Tibial artery (tissue), 4 donors: ENCODE measurements at regions not wholly inside any gene's neighbourhood (a gene's known extent, or its start where the extent isn't known, plus 50 kb on each side); places are given as distances from the start of the nearest gene placed in this dataset.

Experiments
- DNase-seq, 2 donors: peaks; one replicate each; pipeline ENCODE4 v3.0.0-alpha.2; 2019
- H3K27ac ChIP-seq, 2 donors: fragments of 200-600 bp; sonication (generic) in 1 of 2; 1 replicate in 1 of 2; 2 replicates in 1 of 2; pipeline ENCODE4 v1.5.1; 2018 to 2019; ENCODE audit warnings: mild to moderate bottlenecking in 1 of 2
- H3K27me3 ChIP-seq, 2 donors: fragments of 200-600 bp; sonication (generic) in 1 of 2; one replicate each; pipeline versions ENCODE4 v1.5.1 to v1.6.0; 2016 to 2019
- H3K36me3 ChIP-seq, 3 donors: fragments of 200-600 bp; sonication (generic) in 2 of 3; one replicate each; pipeline ENCODE4 v1.5.1; 2016 to 2019; ENCODE audit warnings: mild to moderate bottlenecking in 2 of 3
- H3K4me1 ChIP-seq, 4 donors: fragments of 200-600 bp; sonication (generic) in 2 of 4; 1 replicate in 3 of 4; 2 replicates in 1 of 4; pipeline ENCODE4 v1.5.1; 2016 to 2019
- H3K4me3 ChIP-seq, 2 donors: fragments of 200-600 bp; sonication (generic) in 1 of 2; 1 replicate in 1 of 2; 2 replicates in 1 of 2; pipeline ENCODE4 v1.5.1; 2018 to 2019; ENCODE audit warnings: mild to moderate bottlenecking in 2 of 2
- H3K9me3 ChIP-seq, 3 donors: fragments of 200-600 bp; sonication (generic) in 1 of 3; one replicate each; pipeline ENCODE4 v1.5.1; 2016 to 2019
- CTCF ChIP-seq, 2 experiments: fragments of 200-600 bp in 1 of 2; fragments of 450-650 bp in 1 of 2; IDR thresholded peaks; one replicate each; pipeline ENCODE4 v1.5.1; 2017 to 2019; ENCODE audit warnings: antibody characterized with exemption in 2 of 2, mild to moderate bottlenecking in 1 of 2, moderate library complexity in 1 of 2
- intact Hi-C: fragments of 100-400 bp; cut with DNase I; formaldehyde crosslinking; loops from one replicate; pipeline ENCODE4 v1.15.0; 2023; ENCODE audit warnings: low total_unique reads

GRCh38 chr12:13375583-13376345 lies 179.2 kb downstream of the EMP1 start:
- TF ChIP-seq CTCF (IDR thresholded peaks at IDR 0.05): no peak
- H3K4me1 ChIP-seq: no peaks in the 10 kb centered on the region
- H3K27me3 ChIP-seq: no peaks in the 10 kb centered on the region
- no peak overlapping the region for H3K27ac ChIP-seq
- H3K4me3 ChIP-seq: no peak overlapping the region
- no peak for DNase-seq
- intact Hi-C loops: no loop called here
- H3K36me3 ChIP-seq: no peaks in the 10 kb centered on the region
- no peaks in the 10 kb centered on the region for H3K9me3 ChIP-seq

- H3K27me3 ChIP-seq: no peaks in the 10 kb centered on the region
- no peak for DNase-seq
- H3K4me3 ChIP-seq: no peak overlapping the region
- H3K36me3 ChIP-seq: no peaks in the 10 kb centered on the region
- no peak overlapping the region for H3K27ac ChIP-seq
- TF ChIP-seq CTCF (IDR thresholded peaks at IDR 0.05): no peak
- intact Hi-C loops: no loop called here
- H3K4me1 ChIP-seq: no peaks in the 10 kb centered on the region
- H3K9me3 ChIP-seq: no peaks in the 10 kb centered on the region
Measured at GRCh38 chr12:13374793-13375192, 178.3 kb downstream of the EMP1 start.

- Histone ChIP-seq H3K9me3 (no peaks in the 10 kb centered on the region), H3K4me1 (no peaks in the 10 kb centered on the region), H3K27me3 (no peaks in the 10 kb centered on the region), H3K27ac (no peak overlapping the region), H3K36me3 (no peaks in the 10 kb centered on the region), H3K4me3 (no peak overlapping the region)
- no peak for DNase-seq
- TF ChIP-seq CTCF (IDR thresholded peaks at IDR 0.05): no peak
- intact Hi-C loops: no loop called here
Measured at GRCh38 chr12:13373803-13374202, 177.3 kb downstream of the EMP1 start.

- Histone ChIP-seq H3K27ac (no peak overlapping the region), H3K4me3 (no peak overlapping the region), H3K36me3 (no peaks in the 10 kb centered on the region), H3K9me3 (no peaks in the 10 kb centered on the region), H3K4me1 (no peaks in the 10 kb centered on the region), H3K27me3 (no peaks in the 10 kb centered on the region)
- intact Hi-C loops: no loop called here
- no peak for DNase-seq
- TF ChIP-seq CTCF (IDR thresholded peaks at IDR 0.05): no peak
Measured at GRCh38 chr12:13373131-13373530, 176.6 kb downstream of the EMP1 start.

- Histone ChIP-seq H3K4me3 (no peak overlapping the region), H3K27me3 (no peaks in the 10 kb centered on the region), H3K27ac (no peak overlapping the region), H3K36me3 (no peaks in the 10 kb centered on the region), H3K4me1 (no peaks in the 10 kb centered on the region), H3K9me3 (no peaks in the 10 kb centered on the region)
- intact Hi-C loops: no loop called here
- DNase-seq: no peak
- no peak for TF ChIP-seq CTCF (IDR thresholded peaks at IDR 0.05)
Measured at GRCh38 chr12:13372386-13372785, 175.9 kb downstream of the EMP1 start.

GRCh38 chr12:13371797-13372196 lies 175.3 kb downstream of the EMP1 start:
- no peak for TF ChIP-seq CTCF (IDR thresholded peaks at IDR 0.05)
- no peak for DNase-seq
- Histone ChIP-seq H3K4me1 (no peaks in the 10 kb centered on the region), H3K4me3 (no peak overlapping the region), H3K9me3 (no peaks in the 10 kb centered on the region), H3K27ac (no peak overlapping the region), H3K27me3 (no peaks in the 10 kb centered on the region), H3K36me3 (no peaks in the 10 kb centered on the region)
- intact Hi-C loops: no loop called here
